PC-3 (cell line): ENCODE measurements at regions not wholly inside any gene's neighbourhood (a gene's known extent, or its start where the extent isn't known, plus 50 kb on each side); places are given as distances from the start of the nearest gene placed in this dataset.
"Not testable (repeated sequence)": the region's sequence is repeated elsewhere in the genome, so short reads cannot be mapped to it uniquely, and the experiment has no call there.

Source experiments
- CTCF ChIP-seq: fragments of 300-600 bp; sonication (generic); conservative IDR thresholded peaks from 2 replicates; pipeline ENCODE4 v1.5.1; 2017; ENCODE audit warnings: antibody characterized with exemption, low read depth, mild to moderate bottlenecking, low read length
- EZH2 ChIP-seq: fragments of 300-600 bp; sonication (generic); IDR thresholded peaks from one replicate; pipeline ENCODE4 v1.6.1; 2017; ENCODE audit warnings: antibody characterized with exemption, mild to moderate bottlenecking, low read length; ENCODE audit not compliant: unreplicated experiment

- not testable (repeated sequence) for TF ChIP-seq CTCF, EZH2
These were observed 154.3 kb downstream of the CWH43 start for GRCh38 chr4:49140351-49140750.
